HG03045 (cell line): ENCODE measurements at regions not wholly inside any gene's neighbourhood (a gene's known extent, or its start where the extent isn't known, plus 50 kb on each side); places are given as distances from the start of the nearest gene placed in this dataset.

ENCODE experiments used
- ATAC-seq: cut with Tn5 transposase; IDR thresholded peaks from one replicate; pipeline ENCODE4 v1.9.1; 2021; ENCODE audit warnings: mild to moderate bottlenecking, moderate library complexity; ENCODE audit not compliant: unreplicated experiment

GRCh38 chr2:198316852-198317396, 512.5 kb downstream of the PLCL1 start:
- ATAC-seq, result no peak

- ATAC-seq, result no peak
These were observed 511.6 kb downstream of the PLCL1 start for GRCh38 chr2:198315791-198316630.

- no peak for ATAC-seq
These were observed 510.3 kb downstream of the PLCL1 start for GRCh38 chr2:198314559-198315153.

- ATAC-seq, result no peak
These were observed 508.4 kb downstream of the PLCL1 start for GRCh38 chr2:198312596-198313483.

GRCh38 chr2:198311020-198311419, 506.6 kb downstream of the PLCL1 start:
- no peak for ATAC-seq

- no peak for ATAC-seq
These were observed 505.4 kb downstream of the PLCL1 start for GRCh38 chr2:198309673-198310280.

GRCh38 chr2:198309081-198309480, 504.7 kb downstream of the PLCL1 start:
- ATAC-seq, result no peak

- no peak for ATAC-seq
These were observed 504.0 kb downstream of the PLCL1 start for GRCh38 chr2:198308368-198308767.

GRCh38 chr2:198307093-198307492, 502.7 kb downstream of the PLCL1 start:
- ATAC-seq, result no peak

- no peak for ATAC-seq
These were observed 500.5 kb downstream of the PLCL1 start for GRCh38 chr2:198304859-198305258.

- no peak for ATAC-seq
These were observed 493.0 kb downstream of the PLCL1 start for GRCh38 chr2:198297350-198297749.

GRCh38 chr2:198296665-198297308, 492.4 kb downstream of the PLCL1 start:
- ATAC-seq, result peak; percentile 82

- no peak for ATAC-seq
These were observed 488.9 kb downstream of the PLCL1 start for GRCh38 chr2:198293281-198293680.

- no peak for ATAC-seq
These were observed 485.4 kb downstream of the PLCL1 start for GRCh38 chr2:198289811-198290210.

GRCh38 chr2:198287706-198288105, 483.3 kb downstream of the PLCL1 start:
- ATAC-seq, result no peak

GRCh38 chr2:198285216-198285615, 480.8 kb downstream of the PLCL1 start:
- ATAC-seq, result no peak

- no peak for ATAC-seq
These were observed 478.8 kb downstream of the PLCL1 start for GRCh38 chr2:198283146-198283545.

GRCh38 chr2:198282061-198282460, 477.7 kb downstream of the PLCL1 start:
- ATAC-seq, result no peak

- no peak for ATAC-seq
These were observed 475.8 kb downstream of the PLCL1 start for GRCh38 chr2:198280145-198280544.

GRCh38 chr2:198279026-198279425, 474.6 kb downstream of the PLCL1 start:
- no peak for ATAC-seq
